Transverse colon (tissue), 3 donors: ENCODE measurements at regions not wholly inside any gene's neighbourhood (a gene's known extent, or its start where the extent isn't known, plus 50 kb on each side); places are given as distances from the start of the nearest gene placed in this dataset.

Source experiments
- POLR2A ChIP-seq: fragments of 450-650 bp; IDR thresholded peaks from one replicate; pipeline ENCODE4 v1.6.1; 2016; ENCODE audit warnings: antibody characterized with exemption, mild to moderate bottlenecking, moderate library complexity
- TF ChIP-seq, protein P1 (sequence below), 5 experiments: fragments of 200-600 bp in 3 of 5; fragments of 450-650 bp in 2 of 5; sonication (generic) in 3 of 5; IDR thresholded peaks; 1 replicate in 2 of 5; 2 replicates in 3 of 5; pipeline ENCODE4 v1.5.1; 2016 to 2017; ENCODE audit warnings: antibody characterized with exemption in 5 of 5, inconsistent platforms in 3 of 5, mild to moderate bottlenecking in 2 of 5, moderate library complexity in 1 of 5

DNA sequence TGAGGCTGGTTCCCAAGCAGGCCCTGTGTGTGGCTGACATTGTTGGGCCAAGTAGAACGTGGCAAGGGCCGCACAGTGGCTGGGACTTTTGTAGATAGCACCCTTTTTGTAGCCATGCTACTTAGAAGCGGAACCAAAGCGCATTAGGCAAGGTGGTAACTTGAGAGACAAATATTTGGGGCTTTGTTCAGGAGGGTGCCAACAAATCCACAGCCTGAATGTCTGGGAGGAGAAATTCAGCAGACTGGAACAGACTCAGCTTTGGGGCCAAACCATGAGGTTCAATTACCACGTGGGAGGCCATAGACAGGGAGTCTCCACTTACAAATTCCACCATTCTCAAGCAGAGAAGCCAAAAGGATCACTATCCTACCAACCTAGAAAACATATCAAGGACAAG is 183.7 kb downstream of the RGS9 start:
- TF ChIP-seq, protein P1, sequence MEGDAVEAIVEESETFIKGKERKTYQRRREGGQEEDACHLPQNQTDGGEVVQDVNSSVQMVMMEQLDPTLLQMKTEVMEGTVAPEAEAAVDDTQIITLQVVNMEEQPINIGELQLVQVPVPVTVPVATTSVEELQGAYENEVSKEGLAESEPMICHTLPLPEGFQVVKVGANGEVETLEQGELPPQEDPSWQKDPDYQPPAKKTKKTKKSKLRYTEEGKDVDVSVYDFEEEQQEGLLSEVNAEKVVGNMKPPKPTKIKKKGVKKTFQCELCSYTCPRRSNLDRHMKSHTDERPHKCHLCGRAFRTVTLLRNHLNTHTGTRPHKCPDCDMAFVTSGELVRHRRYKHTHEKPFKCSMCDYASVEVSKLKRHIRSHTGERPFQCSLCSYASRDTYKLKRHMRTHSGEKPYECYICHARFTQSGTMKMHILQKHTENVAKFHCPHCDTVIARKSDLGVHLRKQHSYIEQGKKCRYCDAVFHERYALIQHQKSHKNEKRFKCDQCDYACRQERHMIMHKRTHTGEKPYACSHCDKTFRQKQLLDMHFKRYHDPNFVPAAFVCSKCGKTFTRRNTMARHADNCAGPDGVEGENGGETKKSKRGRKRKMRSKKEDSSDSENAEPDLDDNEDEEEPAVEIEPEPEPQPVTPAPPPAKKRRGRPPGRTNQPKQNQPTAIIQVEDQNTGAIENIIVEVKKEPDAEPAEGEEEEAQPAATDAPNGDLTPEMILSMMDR (IDR thresholded peaks at IDR 0.05): no peak
- TF ChIP-seq POLR2A: no peak
